ENCODE measurements at regions not wholly inside any gene's neighbourhood (a gene's known extent, or its start where the extent isn't known, plus 50 kb on each side); places are given as distances from the start of the nearest gene placed in this dataset.

DNA sequence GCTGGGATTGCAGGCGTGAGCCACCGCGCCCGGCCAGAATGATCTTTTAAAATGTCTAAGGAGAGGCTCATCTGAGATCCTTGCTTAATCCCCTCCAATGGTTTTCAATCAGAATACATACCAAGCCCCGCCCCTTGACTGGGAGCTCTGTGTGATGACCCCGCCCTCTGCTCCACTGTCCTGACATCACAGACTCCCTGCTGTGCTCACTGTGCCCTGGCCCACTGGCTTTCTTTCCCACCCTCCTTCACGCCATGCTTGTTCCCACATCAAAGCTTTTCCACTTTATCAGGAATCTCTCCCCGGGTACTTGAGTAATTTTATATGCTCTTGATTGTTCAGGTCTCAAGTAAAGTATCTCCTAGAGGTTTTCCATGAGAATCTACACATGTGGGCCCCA lies 762.3 kb upstream of the ID2 start:
- no peak overlapping the region for H3K4ac ChIP-seq (ENCODE audit: low read length)
- H3K27me3 ChIP-seq (ENCODE audit: control insufficient read depth in 3 of 3, insufficient read depth in 3 of 3, low read depth in 1 of 3, low read length in 3 of 3), result no peaks in the 10 kb centered on the region
- H3K18ac ChIP-seq (ENCODE audit: low read length), result peak overlapping the region; percentile 65
- H3K4me2 ChIP-seq (ENCODE audit: insufficient read depth, low read length, poor library complexity, severe bottlenecking), result no peak overlapping the region
- H4K8ac ChIP-seq (ENCODE audit: low read depth, low read length), result no peak overlapping the region
- H3K4me1 ChIP-seq (ENCODE audit: control insufficient read depth in 2 of 2, insufficient read depth in 1 of 2, low read depth in 1 of 2, low read length in 2 of 2), result peaks cover 0 to 1% of the 10 kb centered on the region in 2 donors
- no peak overlapping the region for H3K9ac ChIP-seq (ENCODE audit: low read depth, low read length, poor library complexity)
- no peak for DNase-seq (ENCODE audit: low spot score)
- peaks cover 0 to 2% of the 10 kb centered on the region in 2 donors for H3K9me3 ChIP-seq (replicated peaks in 1 of 2; ENCODE audit: control insufficient read depth in 2 of 2, insufficient read depth in 1 of 2, low read depth in 1 of 2, low read length in 2 of 2)
- H2AFZ ChIP-seq (ENCODE audit: low read length), result no peak overlapping the region
- H2AK5ac ChIP-seq (ENCODE audit: low read depth, low read length), result no peak overlapping the region
- no peak overlapping the region for H3K23ac ChIP-seq (ENCODE audit: low read depth, low read length, poor library complexity)
- no peak overlapping the region for H2BK12ac ChIP-seq (ENCODE audit: low read length)
- no CpG with 5 or more reads among the region's 8 CpGs for WGBS, 2 donors (ENCODE audit: extremely low coverage in 2 of 2, insufficient read length in 2 of 2, insufficient replicate concordance in 1 of 2)
- H3K14ac ChIP-seq (ENCODE audit: low read length), result no peak overlapping the region
- H3K36me3 ChIP-seq (replicated peaks in 1 of 2; ENCODE audit: control insufficient read depth in 2 of 2, insufficient read depth in 2 of 2, low read length in 2 of 2), result no peaks in the 10 kb centered on the region
- no peak overlapping the region for H2BK5ac ChIP-seq (ENCODE audit: low read length)
- H4K91ac ChIP-seq (ENCODE audit: low read depth, low read length, poor library complexity), result no peak overlapping the region
- H3K4me3 ChIP-seq (ENCODE audit: low read length in 2 of 2), result no peak overlapping the region
- H2BK120ac ChIP-seq (ENCODE audit: low read depth, low read length), result no peak overlapping the region
- no peak overlapping the region for H3K27ac ChIP-seq (replicated peaks; ENCODE audit: low read length)
- no peak overlapping the region for H2BK15ac ChIP-seq (ENCODE audit: low read length)
- no peaks in the 10 kb centered on the region for H3K79me1 ChIP-seq (ENCODE audit: low read depth, low read length)

DNA sequence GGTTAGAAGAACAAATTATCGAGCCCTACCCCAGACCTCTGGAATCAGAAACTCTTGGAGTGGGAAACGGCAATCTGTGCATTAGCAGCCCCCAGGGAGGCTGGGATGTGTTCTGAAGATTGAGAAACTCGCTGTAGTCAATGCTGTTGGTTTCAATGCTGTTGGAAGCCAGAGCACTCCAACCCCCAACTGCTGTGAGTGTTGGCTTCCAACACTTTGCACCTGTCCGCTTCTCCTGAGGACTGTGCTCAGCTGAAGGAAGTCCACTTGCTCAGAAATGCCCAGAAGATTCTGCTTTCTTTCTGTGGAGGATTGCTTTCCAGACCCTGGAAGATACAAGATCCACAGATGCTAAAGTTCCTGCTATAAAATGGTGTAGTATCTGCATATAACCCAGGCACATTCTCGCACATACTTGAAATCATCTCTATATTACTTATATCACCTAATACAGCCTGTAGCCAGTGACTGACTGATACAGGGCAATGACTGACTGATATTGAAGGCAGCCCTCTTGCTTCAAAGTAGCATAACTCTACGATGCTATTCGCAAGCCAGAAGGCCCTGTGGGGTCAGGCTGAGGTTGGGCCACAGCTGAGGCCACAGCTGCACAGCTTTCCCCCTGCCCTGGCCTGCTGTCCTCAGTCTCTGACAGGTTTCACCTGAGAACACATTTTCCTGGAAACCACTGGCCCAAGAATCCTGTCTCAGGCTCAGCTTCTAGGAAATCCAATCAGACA lies 757.7 kb upstream of the ID2 start:
- H3K79me1 ChIP-seq (ENCODE audit: low read depth, low read length), result no peaks in the 10 kb centered on the region
- WGBS, 2 donors (ENCODE audit: extremely low coverage in 2 of 2, insufficient read length in 2 of 2, insufficient replicate concordance in 1 of 2), result no CpG with 5 or more reads among the region's 7 CpGs
- H3K27me3 ChIP-seq (ENCODE audit: control insufficient read depth in 3 of 3, insufficient read depth in 3 of 3, low read depth in 1 of 3, low read length in 3 of 3), result no peaks in the 10 kb centered on the region
- no peak overlapping the region for H4K8ac ChIP-seq (ENCODE audit: low read depth, low read length)
- H3K4me2 ChIP-seq (ENCODE audit: insufficient read depth, low read length, poor library complexity, severe bottlenecking), result no peak overlapping the region
- H3K23ac ChIP-seq (ENCODE audit: low read depth, low read length, poor library complexity), result no peak overlapping the region
- H2BK12ac ChIP-seq (ENCODE audit: low read length), result no peak overlapping the region
- no peak overlapping the region for H3K14ac ChIP-seq (ENCODE audit: low read length)
- H3K27ac ChIP-seq (replicated peaks; ENCODE audit: low read length), result no peak overlapping the region
- H2BK120ac ChIP-seq (ENCODE audit: low read depth, low read length), result no peak overlapping the region
- no peak overlapping the region for H2BK5ac ChIP-seq (ENCODE audit: low read length)
- H2BK15ac ChIP-seq (ENCODE audit: low read length), result no peak overlapping the region
- H3K9me3 ChIP-seq (replicated peaks in 1 of 2; ENCODE audit: control insufficient read depth in 2 of 2, insufficient read depth in 1 of 2, low read depth in 1 of 2, low read length in 2 of 2), result no peaks in the 10 kb centered on the region
- H3K4ac ChIP-seq (ENCODE audit: low read length), result no peak overlapping the region
- H4K91ac ChIP-seq (ENCODE audit: low read depth, low read length, poor library complexity), result no peak overlapping the region
- no peaks in the 10 kb centered on the region for H3K4me1 ChIP-seq (ENCODE audit: control insufficient read depth in 2 of 2, insufficient read depth in 1 of 2, low read depth in 1 of 2, low read length in 2 of 2)
- H2AK5ac ChIP-seq (ENCODE audit: low read depth, low read length), result no peak overlapping the region
- H2AFZ ChIP-seq (ENCODE audit: low read length), result no peak overlapping the region
- H3K18ac ChIP-seq (ENCODE audit: low read length), result peak overlapping the region; percentile 31
- no peak for DNase-seq (ENCODE audit: low spot score)
- H3K36me3 ChIP-seq (replicated peaks in 1 of 2; ENCODE audit: control insufficient read depth in 2 of 2, insufficient read depth in 2 of 2, low read length in 2 of 2), result no peaks in the 10 kb centered on the region
- H3K4me3 ChIP-seq (ENCODE audit: low read length in 2 of 2), result no peak overlapping the region
- H3K9ac ChIP-seq (ENCODE audit: low read depth, low read length, poor library complexity), result no peak overlapping the region

- Histone ChIP-seq H3K14ac (ENCODE audit: low read length) (no peak overlapping the region), H3K36me3 (replicated peaks in 1 of 2; ENCODE audit: control insufficient read depth in 2 of 2, insufficient read depth in 2 of 2, low read length in 2 of 2) (no peaks in the 10 kb centered on the region), H2BK120ac (ENCODE audit: low read depth, low read length) (no peak overlapping the region), H2AFZ (ENCODE audit: low read length) (no peak overlapping the region), H3K9ac (ENCODE audit: low read depth, low read length, poor library complexity) (no peak overlapping the region), H3K23ac (ENCODE audit: low read depth, low read length, poor library complexity) (no peak overlapping the region), H3K4ac (ENCODE audit: low read length) (no peak overlapping the region), H2BK15ac (ENCODE audit: low read length) (no peak overlapping the region), H2BK5ac (ENCODE audit: low read length) (no peak overlapping the region), H3K9me3 (replicated peaks in 1 of 2; ENCODE audit: control insufficient read depth in 2 of 2, insufficient read depth in 1 of 2, low read depth in 1 of 2, low read length in 2 of 2) (no peaks in the 10 kb centered on the region), H4K8ac (ENCODE audit: low read depth, low read length) (no peak overlapping the region), H2AK5ac (ENCODE audit: low read depth, low read length) (no peak overlapping the region), H3K18ac (ENCODE audit: low read length) (no peak overlapping the region), H3K4me2 (ENCODE audit: insufficient read depth, low read length, poor library complexity, severe bottlenecking) (no peak overlapping the region), H2BK12ac (ENCODE audit: low read length) (no peak overlapping the region), H3K4me1 (ENCODE audit: control insufficient read depth in 2 of 2, insufficient read depth in 1 of 2, low read depth in 1 of 2, low read length in 2 of 2) (no peaks in the 10 kb centered on the region), H3K4me3 (ENCODE audit: low read length in 2 of 2) (no peak overlapping the region), H3K27me3 (ENCODE audit: control insufficient read depth in 3 of 3, insufficient read depth in 3 of 3, low read depth in 1 of 3, low read length in 3 of 3) (no peaks in the 10 kb centered on the region), H4K91ac (ENCODE audit: low read depth, low read length, poor library complexity) (no peak overlapping the region), H3K79me1 (ENCODE audit: low read depth, low read length) (no peaks in the 10 kb centered on the region), H3K27ac (replicated peaks; ENCODE audit: low read length) (no peak overlapping the region)
- WGBS, 2 donors (ENCODE audit: extremely low coverage in 2 of 2, insufficient read length in 2 of 2, insufficient replicate concordance in 1 of 2), result no CpG with 5 or more reads among the region's 1 CpG
- DNase-seq (ENCODE audit: low spot score), result no peak
Observed at GRCh38 chr2:7925506-7925905, 756.4 kb upstream of the ID2 start.

DNA sequence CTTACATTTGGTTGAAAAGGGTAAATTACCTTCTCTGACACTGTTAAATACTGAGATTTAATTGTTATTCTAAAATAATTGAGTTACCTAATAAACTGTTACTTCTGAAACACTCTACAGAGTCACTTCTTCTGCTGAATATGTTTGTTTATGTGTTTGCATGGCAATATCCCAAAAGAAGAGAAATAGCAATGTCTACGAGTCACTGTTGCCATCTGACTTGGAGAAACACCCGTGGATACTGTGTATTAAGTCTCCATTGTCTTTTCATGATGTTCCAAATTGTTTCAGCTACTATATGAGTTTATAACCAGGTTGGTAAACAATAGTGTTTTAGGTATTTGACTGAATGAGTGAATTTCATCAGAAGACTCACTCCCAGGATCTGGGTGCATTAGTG lies 754.2 kb upstream of the ID2 start:
- Histone ChIP-seq H3K27me3 (ENCODE audit: control insufficient read depth in 3 of 3, insufficient read depth in 3 of 3, low read depth in 1 of 3, low read length in 3 of 3) (no peaks in the 10 kb centered on the region), H3K23ac (ENCODE audit: low read depth, low read length, poor library complexity) (no peak overlapping the region), H3K9ac (ENCODE audit: low read depth, low read length, poor library complexity) (no peak overlapping the region), H2BK5ac (ENCODE audit: low read length) (no peak overlapping the region), H2AFZ (ENCODE audit: low read length) (no peak overlapping the region), H4K91ac (ENCODE audit: low read depth, low read length, poor library complexity) (no peak overlapping the region), H3K4me2 (ENCODE audit: insufficient read depth, low read length, poor library complexity, severe bottlenecking) (no peak overlapping the region), H2BK12ac (ENCODE audit: low read length) (no peak overlapping the region), H3K9me3 (replicated peaks in 1 of 2; ENCODE audit: control insufficient read depth in 2 of 2, insufficient read depth in 1 of 2, low read depth in 1 of 2, low read length in 2 of 2) (peaks cover 0 to 2% of the 10 kb centered on the region in 2 donors), H2BK120ac (ENCODE audit: low read depth, low read length) (no peak overlapping the region), H3K4me3 (ENCODE audit: low read length in 2 of 2) (no peak overlapping the region), H3K27ac (replicated peaks; ENCODE audit: low read length) (no peak overlapping the region), H2BK15ac (ENCODE audit: low read length) (no peak overlapping the region), H4K8ac (ENCODE audit: low read depth, low read length) (no peak overlapping the region), H3K36me3 (replicated peaks in 1 of 2; ENCODE audit: control insufficient read depth in 2 of 2, insufficient read depth in 2 of 2, low read length in 2 of 2) (no peaks in the 10 kb centered on the region), H3K79me1 (ENCODE audit: low read depth, low read length) (no peaks in the 10 kb centered on the region), H3K18ac (ENCODE audit: low read length) (no peak overlapping the region), H2AK5ac (ENCODE audit: low read depth, low read length) (no peak overlapping the region), H3K14ac (ENCODE audit: low read length) (no peak overlapping the region), H3K4me1 (ENCODE audit: control insufficient read depth in 2 of 2, insufficient read depth in 1 of 2, low read depth in 1 of 2, low read length in 2 of 2) (no peaks in the 10 kb centered on the region), H3K4ac (ENCODE audit: low read length) (no peak overlapping the region)
- WGBS, 2 donors (ENCODE audit: extremely low coverage in 2 of 2, insufficient read length in 2 of 2, insufficient replicate concordance in 1 of 2), result no CpG with 5 or more reads among the region's 2 CpGs
- DNase-seq (ENCODE audit: low spot score), result no peak

Data from neuronal stem cell (in vitro differentiated cells).